HepG2 (cell line): ENCODE measurements at regions not wholly inside any gene's neighbourhood (a gene's known extent, or its start where the extent isn't known, plus 50 kb on each side); places are given as distances from the start of the nearest gene placed in this dataset.

Experiments used
- ARNTL ChIP-seq: sonication (generic); formaldehyde crosslinking; IDR thresholded peaks from 2 replicates; pipeline ENCODE4 v1.4.0; 2020; ENCODE audit warnings: mild to moderate bottlenecking, missing genetic modification reagents
- CEBPB ChIP-seq: IDR thresholded peaks from 2 replicates; pipeline ENCODE4 v1.6.1; 2011; ENCODE audit warnings: low read depth, low read length, improper control_type of control experiment, borderline replicate concordance
- CEBPG ChIP-seq: IDR thresholded peaks from 2 replicates; pipeline ENCODE4 v1.6.1; 2016
- CENPT ChIP-seq: sonication (generic); formaldehyde crosslinking; IDR thresholded peaks from 2 replicates; pipeline ENCODE4 v1.8.0; 2022; ENCODE audit warnings: low read depth, mild to moderate bottlenecking, moderate library complexity, missing genetic modification reagents
- FOXA1 ChIP-seq, 2 experiments: fragments of 450-650 bp in 1 of 2; sonication (generic) in 1 of 2; formaldehyde crosslinking in 1 of 2; IDR thresholded peaks; 2 replicates each; pipeline versions ENCODE4 v1.4.0 to v1.6.1; 2016 to 2020; ENCODE audit warnings: missing genetic modification reagents in 1 of 2
- FOXA3 ChIP-seq: IDR thresholded peaks from 2 replicates; pipeline ENCODE4 v1.6.1; 2016; ENCODE audit warnings: missing genetic modification reagents, missing compliant biosample characterization
- IRF1 ChIP-seq: sonication (generic); formaldehyde crosslinking; IDR thresholded peaks from 2 replicates; pipeline ENCODE4 v1.4.0; 2020; ENCODE audit warnings: low read depth, mild to moderate bottlenecking, missing genetic modification reagents
- MAZ ChIP-seq, 2 experiments: sonication (generic) in 1 of 2; formaldehyde crosslinking in 1 of 2; IDR thresholded peaks; 2 replicates each; pipeline versions ENCODE4 v1.5.0 to v1.6.1; 2012 to 2020; ENCODE audit warnings: low read depth in 2 of 2, mild to moderate bottlenecking in 2 of 2, borderline replicate concordance in 1 of 2, improper control_type of control experiment in 1 of 2, low read length in 1 of 2, missing genetic modification reagents in 1 of 2, moderate library complexity in 1 of 2
- MIER3 ChIP-seq: IDR thresholded peaks from 2 replicates; pipeline ENCODE4 v1.6.1; 2016; ENCODE audit warnings: missing compliant biosample characterization, borderline replicate concordance
- PPARG ChIP-seq: conservative IDR thresholded peaks from 2 replicates; pipeline ENCODE4 v1.6.1; 2016; ENCODE audit warnings: missing biosample characterization, missing genetic modification reagents
- RARA ChIP-seq: IDR thresholded peaks from 2 replicates; pipeline ENCODE4 v1.6.1; 2016; ENCODE audit warnings: missing genetic modification reagents, missing compliant biosample characterization
- RXRB ChIP-seq: IDR thresholded peaks from 2 replicates; pipeline ENCODE4 v1.6.1; 2016; ENCODE audit warnings: borderline replicate concordance, missing genetic modification reagents, missing compliant biosample characterization
- SOX13 ChIP-seq, 3 experiments: fragments of 450-650 bp in 1 of 3; sonication (generic) in 1 of 3; formaldehyde crosslinking in 1 of 3; IDR thresholded peaks in 2 of 3; conservative IDR thresholded peaks in 1 of 3; 2 replicates each; pipeline versions ENCODE4 v1.5.0 to v1.6.1; 2016 to 2020; ENCODE audit warnings: antibody characterized with exemption in 1 of 3, mild to moderate bottlenecking in 1 of 3, missing compliant biosample characterization in 1 of 3, missing genetic modification reagents in 1 of 3, moderate library complexity in 1 of 3
- SRY ChIP-seq: sonication (generic); formaldehyde crosslinking; IDR thresholded peaks from 2 replicates; pipeline ENCODE4 v1.8.0; 2022; ENCODE audit warnings: mild to moderate bottlenecking, missing genetic modification reagents
- STAG1 ChIP-seq: sonication (generic); formaldehyde crosslinking; IDR thresholded peaks from 2 replicates; pipeline ENCODE4 v1.4.0; 2020; ENCODE audit warnings: missing genetic modification reagents
- ZFX ChIP-seq: sonication (generic); formaldehyde crosslinking; IDR thresholded peaks from 2 replicates; pipeline ENCODE4 v1.4.0; 2020; ENCODE audit warnings: mild to moderate bottlenecking, low read depth, missing genetic modification reagents, moderate library complexity
- ZNF205 ChIP-seq: IDR thresholded peaks from 2 replicates; pipeline ENCODE4 v1.6.1; 2018; ENCODE audit warnings: missing biosample characterization, missing genetic modification reagents
- ZNF644 ChIP-seq: IDR thresholded peaks from 2 replicates; pipeline ENCODE4 v1.6.1; 2016; ENCODE audit warnings: low read depth
- TF ChIP-seq, protein P1 (sequence below): sonication (generic); formaldehyde crosslinking; conservative IDR thresholded peaks from 2 replicates; pipeline ENCODE4 v1.4.0; 2020; ENCODE audit warnings: mild to moderate bottlenecking, missing genetic modification reagents, moderate library complexity
- TF ChIP-seq, protein P2 (sequence below): sonication (generic); formaldehyde crosslinking; IDR thresholded peaks from 2 replicates; pipeline ENCODE4 v1.5.0; 2020; ENCODE audit warnings: missing genetic modification reagents
- TF ChIP-seq, protein P3 (sequence below): sonication (generic); formaldehyde crosslinking; IDR thresholded peaks from 2 replicates; pipeline ENCODE4 v1.5.0; 2020; ENCODE audit warnings: mild to moderate bottlenecking, missing genetic modification reagents

DNA sequence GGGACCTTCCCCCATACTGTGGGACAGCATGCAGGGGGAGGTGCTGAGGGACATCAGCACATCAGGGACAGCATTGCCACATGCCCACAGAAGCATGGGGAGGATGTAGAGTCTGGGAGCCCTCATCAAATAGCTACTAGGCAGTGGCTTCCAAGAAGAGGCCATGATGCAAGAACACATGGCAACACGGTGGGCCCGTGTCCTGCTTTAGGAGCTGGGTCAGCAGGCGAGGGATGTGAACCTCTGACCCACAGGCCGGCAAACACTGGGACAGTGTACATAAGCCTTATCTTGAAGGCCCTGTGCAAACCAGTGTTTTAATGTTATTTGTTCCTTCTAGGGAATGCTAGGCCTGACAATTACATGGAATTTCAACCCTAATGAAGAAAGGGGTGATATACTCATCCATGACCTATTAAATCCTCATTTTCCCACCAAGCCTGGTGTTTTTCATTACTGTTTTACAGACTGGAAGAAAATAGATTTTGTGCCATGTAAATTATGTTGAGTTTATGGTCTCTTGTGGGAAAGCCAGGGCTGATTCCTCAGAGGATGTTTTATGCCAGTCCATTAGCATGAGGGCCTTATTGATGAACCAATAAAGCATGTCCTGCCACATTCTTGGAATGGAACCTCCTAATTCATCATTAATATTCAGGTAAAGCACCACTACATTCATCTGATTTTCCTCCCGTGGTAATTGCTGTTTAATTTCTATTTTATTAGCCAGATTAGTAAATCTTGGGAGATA, 61.7 kb upstream of the SLC25A26 start (continued):
- TF ChIP-seq, protein P1, sequence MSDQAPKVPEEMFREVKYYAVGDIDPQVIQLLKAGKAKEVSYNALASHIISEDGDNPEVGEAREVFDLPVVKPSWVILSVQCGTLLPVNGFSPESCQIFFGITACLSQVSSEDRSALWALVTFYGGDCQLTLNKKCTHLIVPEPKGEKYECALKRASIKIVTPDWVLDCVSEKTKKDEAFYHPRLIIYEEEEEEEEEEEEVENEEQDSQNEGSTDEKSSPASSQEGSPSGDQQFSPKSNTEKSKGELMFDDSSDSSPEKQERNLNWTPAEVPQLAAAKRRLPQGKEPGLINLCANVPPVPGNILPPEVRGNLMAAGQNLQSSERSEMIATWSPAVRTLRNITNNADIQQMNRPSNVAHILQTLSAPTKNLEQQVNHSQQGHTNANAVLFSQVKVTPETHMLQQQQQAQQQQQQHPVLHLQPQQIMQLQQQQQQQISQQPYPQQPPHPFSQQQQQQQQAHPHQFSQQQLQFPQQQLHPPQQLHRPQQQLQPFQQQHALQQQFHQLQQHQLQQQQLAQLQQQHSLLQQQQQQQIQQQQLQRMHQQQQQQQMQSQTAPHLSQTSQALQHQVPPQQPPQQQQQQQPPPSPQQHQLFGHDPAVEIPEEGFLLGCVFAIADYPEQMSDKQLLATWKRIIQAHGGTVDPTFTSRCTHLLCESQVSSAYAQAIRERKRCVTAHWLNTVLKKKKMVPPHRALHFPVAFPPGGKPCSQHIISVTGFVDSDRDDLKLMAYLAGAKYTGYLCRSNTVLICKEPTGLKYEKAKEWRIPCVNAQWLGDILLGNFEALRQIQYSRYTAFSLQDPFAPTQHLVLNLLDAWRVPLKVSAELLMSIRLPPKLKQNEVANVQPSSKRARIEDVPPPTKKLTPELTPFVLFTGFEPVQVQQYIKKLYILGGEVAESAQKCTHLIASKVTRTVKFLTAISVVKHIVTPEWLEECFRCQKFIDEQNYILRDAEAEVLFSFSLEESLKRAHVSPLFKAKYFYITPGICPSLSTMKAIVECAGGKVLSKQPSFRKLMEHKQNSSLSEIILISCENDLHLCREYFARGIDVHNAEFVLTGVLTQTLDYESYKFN = 0 out of 2 replicates have a peak, but pooled peaks have one; percentile 27
- TF ChIP-seq SRY = no peak
- TF ChIP-seq ARNTL (CRISPR knock-in tag) = no peak
- TF ChIP-seq, protein P2, sequence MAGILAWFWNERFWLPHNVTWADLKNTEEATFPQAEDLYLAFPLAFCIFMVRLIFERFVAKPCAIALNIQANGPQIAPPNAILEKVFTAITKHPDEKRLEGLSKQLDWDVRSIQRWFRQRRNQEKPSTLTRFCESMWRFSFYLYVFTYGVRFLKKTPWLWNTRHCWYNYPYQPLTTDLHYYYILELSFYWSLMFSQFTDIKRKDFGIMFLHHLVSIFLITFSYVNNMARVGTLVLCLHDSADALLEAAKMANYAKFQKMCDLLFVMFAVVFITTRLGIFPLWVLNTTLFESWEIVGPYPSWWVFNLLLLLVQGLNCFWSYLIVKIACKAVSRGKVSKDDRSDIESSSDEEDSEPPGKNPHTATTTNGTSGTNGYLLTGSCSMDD (CRISPR knock-in tag) = no peak
- TF ChIP-seq, protein P3, sequence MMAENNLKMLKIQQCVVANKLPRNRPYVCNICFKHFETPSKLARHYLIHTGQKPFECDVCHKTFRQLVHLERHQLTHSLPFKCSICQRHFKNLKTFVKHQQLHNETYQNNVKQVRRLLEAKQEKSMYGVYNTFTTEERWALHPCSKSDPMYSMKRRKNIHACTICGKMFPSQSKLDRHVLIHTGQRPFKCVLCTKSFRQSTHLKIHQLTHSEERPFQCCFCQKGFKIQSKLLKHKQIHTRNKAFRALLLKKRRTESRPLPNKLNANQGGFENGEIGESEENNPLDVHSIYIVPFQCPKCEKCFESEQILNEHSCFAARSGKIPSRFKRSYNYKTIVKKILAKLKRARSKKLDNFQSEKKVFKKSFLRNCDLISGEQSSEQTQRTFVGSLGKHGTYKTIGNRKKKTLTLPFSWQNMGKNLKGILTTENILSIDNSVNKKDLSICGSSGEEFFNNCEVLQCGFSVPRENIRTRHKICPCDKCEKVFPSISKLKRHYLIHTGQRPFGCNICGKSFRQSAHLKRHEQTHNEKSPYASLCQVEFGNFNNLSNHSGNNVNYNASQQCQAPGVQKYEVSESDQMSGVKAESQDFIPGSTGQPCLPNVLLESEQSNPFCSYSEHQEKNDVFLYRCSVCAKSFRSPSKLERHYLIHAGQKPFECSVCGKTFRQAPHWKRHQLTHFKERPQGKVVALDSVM (CRISPR knock-in tag) = 0 out of 2 replicates have a peak, but pooled peaks have one; percentile 13
- peak; percentile 43; the same call in 1 of the 2 replicates for TF ChIP-seq ZNF644 (CRISPR knock-in tag)
- peak; percentile 64 for TF ChIP-seq ZFX (CRISPR knock-in tag)
- TF ChIP-seq PPARG (CRISPR knock-in tag) = peak; percentile 67; the same call in 1 of the 2 replicates
- TF ChIP-seq FOXA3 (CRISPR knock-in tag) = peak; percentile 28; the same call in 1 of the 2 replicates
- TF ChIP-seq CEBPG (CRISPR knock-in tag) = peak; percentile 66
- peak; percentile 89 for TF ChIP-seq RARA (CRISPR knock-in tag)
- TF ChIP-seq MAZ (IDR thresholded peaks at IDR 0.05; ENCODE audit: borderline replicate concordance, low read depth, low read length) = no peak
- TF ChIP-seq MAZ (CRISPR knock-in tag; IDR thresholded peaks at IDR 0.05; ENCODE audit: low read depth) = no peak
- no peak for TF ChIP-seq SOX13 (IDR thresholded peaks at IDR 0.05)
- peak in 1 of 2 experiments; percentile 36; a peak in 1 of 4 replicates for TF ChIP-seq SOX13 (CRISPR knock-in tag; conservative IDR thresholded peaks at IDR 0.05 in 1 of 2, IDR thresholded peaks at IDR 0.05 in 1 of 2)
- no peak for TF ChIP-seq MIER3 (CRISPR knock-in tag)
- 0 out of 2 replicates have a peak, but pooled peaks have one; percentile 16 for TF ChIP-seq CEBPB
- peak; percentile 59; the same call in 1 of the 2 replicates for TF ChIP-seq RXRB (CRISPR knock-in tag)
- TF ChIP-seq STAG1 = no peak
- TF ChIP-seq IRF1 (CRISPR knock-in tag) = no peak
- no peak for TF ChIP-seq FOXA1 (IDR thresholded peaks at IDR 0.05)
- peak; percentile 64 for TF ChIP-seq FOXA1 (CRISPR knock-in tag; IDR thresholded peaks at IDR 0.05)
- no peak for TF ChIP-seq CENPT (CRISPR knock-in tag)
- peak; percentile 80 for TF ChIP-seq ZNF205
